Liver (tissue), 3 donors: ENCODE measurements at regions not wholly inside any gene's neighbourhood (a gene's known extent, or its start where the extent isn't known, plus 50 kb on each side); places are given as distances from the start of the nearest gene placed in this dataset.

Experiments
- RAD21 ChIP-seq, 2 donors: IDR thresholded peaks; 2 replicates each; pipeline ENCODE4 v1.6.1; 2016; ENCODE audit warnings: antibody characterized with exemption in 2 of 2, mild to moderate bottlenecking in 2 of 2
- TAF1 ChIP-seq: conservative IDR thresholded peaks from 2 replicates; pipeline ENCODE4 v1.6.1; 2016; ENCODE audit warnings: antibody characterized with exemption, mild to moderate bottlenecking
- TF ChIP-seq, protein P1 (sequence below): IDR thresholded peaks from 2 replicates; pipeline ENCODE4 v1.6.1; 2016; ENCODE audit warnings: antibody characterized with exemption
- TF ChIP-seq, protein P2 (sequence below): fragments of 150-350 bp; IDR thresholded peaks from 2 replicates; pipeline ENCODE4 v1.5.1; 2017; ENCODE audit warnings: improper control_type of control experiment, low read depth, low read length; ENCODE audit not compliant: missing input control
- TF ChIP-seq, protein P3 (sequence below): IDR thresholded peaks from 2 replicates; pipeline ENCODE4 v1.6.1; 2016; ENCODE audit warnings: antibody characterized with exemption
- TF ChIP-seq, protein P4 (sequence below): IDR thresholded peaks from 2 replicates; pipeline ENCODE4 v1.6.1; 2016; ENCODE audit warnings: antibody characterized with exemption
- donor health status: healthy.
- donor health status: healthy.

DNA sequence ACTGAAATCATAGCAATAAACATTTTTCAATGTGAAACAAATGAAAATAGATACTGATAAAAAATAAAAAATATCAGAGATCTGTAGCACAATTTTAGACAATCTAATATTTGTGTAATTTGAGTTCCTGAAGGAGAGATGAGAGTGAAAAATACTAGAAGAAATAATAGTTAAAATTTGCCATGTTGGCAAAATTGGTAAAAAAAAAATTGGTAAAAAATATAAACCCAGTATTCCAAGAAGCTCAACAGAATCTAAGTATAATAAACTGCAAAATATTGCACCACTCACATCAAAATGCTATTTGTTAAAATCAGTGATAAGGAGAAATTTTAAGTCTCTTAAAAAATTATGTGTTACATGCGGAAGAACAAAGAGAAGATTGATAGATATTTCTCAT, 1680.7 kb downstream of the PCDH7 start:
- TF ChIP-seq RAD21 (IDR thresholded peaks at IDR 0.05) (no peak), TAF1 (no peak)
- TF ChIP-seq, protein P1, sequence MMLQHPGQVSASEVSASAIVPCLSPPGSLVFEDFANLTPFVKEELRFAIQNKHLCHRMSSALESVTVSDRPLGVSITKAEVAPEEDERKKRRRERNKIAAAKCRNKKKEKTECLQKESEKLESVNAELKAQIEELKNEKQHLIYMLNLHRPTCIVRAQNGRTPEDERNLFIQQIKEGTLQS = no peak
- TF ChIP-seq, protein P2, sequence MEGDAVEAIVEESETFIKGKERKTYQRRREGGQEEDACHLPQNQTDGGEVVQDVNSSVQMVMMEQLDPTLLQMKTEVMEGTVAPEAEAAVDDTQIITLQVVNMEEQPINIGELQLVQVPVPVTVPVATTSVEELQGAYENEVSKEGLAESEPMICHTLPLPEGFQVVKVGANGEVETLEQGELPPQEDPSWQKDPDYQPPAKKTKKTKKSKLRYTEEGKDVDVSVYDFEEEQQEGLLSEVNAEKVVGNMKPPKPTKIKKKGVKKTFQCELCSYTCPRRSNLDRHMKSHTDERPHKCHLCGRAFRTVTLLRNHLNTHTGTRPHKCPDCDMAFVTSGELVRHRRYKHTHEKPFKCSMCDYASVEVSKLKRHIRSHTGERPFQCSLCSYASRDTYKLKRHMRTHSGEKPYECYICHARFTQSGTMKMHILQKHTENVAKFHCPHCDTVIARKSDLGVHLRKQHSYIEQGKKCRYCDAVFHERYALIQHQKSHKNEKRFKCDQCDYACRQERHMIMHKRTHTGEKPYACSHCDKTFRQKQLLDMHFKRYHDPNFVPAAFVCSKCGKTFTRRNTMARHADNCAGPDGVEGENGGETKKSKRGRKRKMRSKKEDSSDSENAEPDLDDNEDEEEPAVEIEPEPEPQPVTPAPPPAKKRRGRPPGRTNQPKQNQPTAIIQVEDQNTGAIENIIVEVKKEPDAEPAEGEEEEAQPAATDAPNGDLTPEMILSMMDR = no peak
- TF ChIP-seq, protein P3, sequence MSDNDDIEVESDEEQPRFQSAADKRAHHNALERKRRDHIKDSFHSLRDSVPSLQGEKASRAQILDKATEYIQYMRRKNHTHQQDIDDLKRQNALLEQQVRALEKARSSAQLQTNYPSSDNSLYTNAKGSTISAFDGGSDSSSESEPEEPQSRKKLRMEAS = no peak
- TF ChIP-seq, protein P4, sequence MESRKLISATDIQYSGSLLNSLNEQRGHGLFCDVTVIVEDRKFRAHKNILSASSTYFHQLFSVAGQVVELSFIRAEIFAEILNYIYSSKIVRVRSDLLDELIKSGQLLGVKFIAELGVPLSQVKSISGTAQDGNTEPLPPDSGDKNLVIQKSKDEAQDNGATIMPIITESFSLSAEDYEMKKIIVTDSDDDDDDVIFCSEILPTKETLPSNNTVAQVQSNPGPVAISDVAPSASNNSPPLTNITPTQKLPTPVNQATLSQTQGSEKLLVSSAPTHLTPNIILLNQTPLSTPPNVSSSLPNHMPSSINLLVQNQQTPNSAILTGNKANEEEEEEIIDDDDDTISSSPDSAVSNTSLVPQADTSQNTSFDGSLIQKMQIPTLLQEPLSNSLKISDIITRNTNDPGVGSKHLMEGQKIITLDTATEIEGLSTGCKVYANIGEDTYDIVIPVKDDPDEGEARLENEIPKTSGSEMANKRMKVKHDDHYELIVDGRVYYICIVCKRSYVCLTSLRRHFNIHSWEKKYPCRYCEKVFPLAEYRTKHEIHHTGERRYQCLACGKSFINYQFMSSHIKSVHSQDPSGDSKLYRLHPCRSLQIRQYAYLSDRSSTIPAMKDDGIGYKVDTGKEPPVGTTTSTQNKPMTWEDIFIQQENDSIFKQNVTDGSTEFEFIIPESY = no peak
